HepG2 (cell line): ENCODE measurements at regions not wholly inside any gene's neighbourhood (a gene's known extent, or its start where the extent isn't known, plus 50 kb on each side); places are given as distances from the start of the nearest gene placed in this dataset.

Source experiments
- CEBPB ChIP-seq: IDR thresholded peaks from 2 replicates; pipeline ENCODE4 v1.6.1; 2011; ENCODE audit warnings: low read depth, low read length, improper control_type of control experiment, borderline replicate concordance
- CREB3 ChIP-seq: sonication (generic); formaldehyde crosslinking; IDR thresholded peaks from 2 replicates; pipeline ENCODE4 v1.5.0; 2020; ENCODE audit warnings: missing genetic modification reagents
- JUNB ChIP-seq: sonication (generic); formaldehyde crosslinking; IDR thresholded peaks from 2 replicates; pipeline ENCODE4 v1.8.0; 2022; ENCODE audit warnings: missing genetic modification reagents, mild to moderate bottlenecking, borderline replicate concordance
- KDM4B ChIP-seq: sonication (generic); formaldehyde crosslinking; IDR thresholded peaks from 2 replicates; pipeline ENCODE4 v1.4.0; 2020; ENCODE audit warnings: missing genetic modification reagents
- MXI1 ChIP-seq: IDR thresholded peaks from 3 replicates; pipeline ENCODE4 v1.6.1; 2012; ENCODE audit warnings: low read depth, low read length, inconsistent platforms, borderline replicate concordance
- NR2F1 ChIP-seq, 2 experiments: fragments of 450-650 bp in 1 of 2; formaldehyde crosslinking in 1 of 2; IDR thresholded peaks; 2 replicates each; pipeline versions ENCODE4 v1.5.0 to v1.6.1; 2016 to 2020; ENCODE audit warnings: mild to moderate bottlenecking in 1 of 2, missing compliant biosample characterization in 1 of 2, missing genetic modification reagents in 1 of 2, moderate library complexity in 1 of 2
- PBX3 ChIP-seq: sonication (generic); formaldehyde crosslinking; IDR thresholded peaks from 2 replicates; pipeline ENCODE4 v1.8.1; 2023; ENCODE audit warnings: missing genetic modification reagents, inconsistent platforms, borderline replicate concordance
- POLR2A ChIP-seq, 2 experiments: IDR thresholded peaks; 2 replicates each; pipeline ENCODE4 v1.6.1; 2011; ENCODE audit warnings: low read depth in 2 of 2, low read length in 2 of 2, mild to moderate bottlenecking in 1 of 2, moderate library complexity in 1 of 2; ENCODE audit not compliant: insufficient read depth in 1 of 2
- SUZ12 ChIP-seq: fragments of 150-350 bp; IDR thresholded peaks from 2 replicates; pipeline ENCODE4 v1.6.1; 2014; ENCODE audit warnings: low read depth, low read length

GRCh38 chr7:43040461-43040860, 72.0 kb upstream of the HECW1 start:
- TF ChIP-seq SUZ12 (no peak), KDM4B (no peak), JUNB (CRISPR knock-in tag) (no peak), POLR2A (IDR thresholded peaks at IDR 0.05; ENCODE audit: insufficient read depth in 1 of 2, low read depth in 2 of 2, low read length in 2 of 2) (no peak), MXI1 (no peak), NR2F1 (CRISPR knock-in tag; IDR thresholded peaks at IDR 0.05) (no peak), PBX3 (no peak), CREB3 (no peak), CEBPB (no peak)
